ENCODE measurements at regions not wholly inside any gene's neighbourhood (a gene's known extent, or its start where the extent isn't known, plus 50 kb on each side); places are given as distances from the start of the nearest gene placed in this dataset.
"Not testable (repeated sequence)": the region's sequence is repeated elsewhere in the genome, so short reads cannot be mapped to it uniquely, and the experiment has no call there.

GRCh38 chr18:38695559-38696280, 1130.1 kb upstream of the CELF4 start:
- peak; percentile 78 for ATAC-seq
- no peak overlapping the region for H3K27ac Mint-ChIP-seq

GRCh38 chr18:38693104-38693503, 1127.5 kb upstream of the CELF4 start:
- no peak overlapping the region for H3K27ac Mint-ChIP-seq
- ATAC-seq (no peak), DNase-seq (ENCODE audit: low spot score in 2 of 2) (no peak)
- H3K36me3 Mint-ChIP-seq, result no peaks in the 10 kb centered on the region
- H3K4me3 Mint-ChIP-seq, result no peak overlapping the region
- no peaks in the 10 kb centered on the region for H3K4me1 Mint-ChIP-seq
- H3K9me3 Mint-ChIP-seq, result peaks cover 4% of the 10 kb centered on the region

More at GRCh38 chr18:38695559-38696280, 1130.1 kb upstream of the CELF4 start:
- Mint-ChIP-seq H3K36me3 (no peaks in the 10 kb centered on the region), H3K4me3 (no peak overlapping the region), H3K9me3 (peaks cover 7% of the 10 kb centered on the region), H3K4me1 (no peaks in the 10 kb centered on the region)
- DNase-seq (ENCODE audit: low spot score in 2 of 2), result no peak

- no peak for DNase-seq (ENCODE audit: low spot score in 2 of 2)
- H3K27ac Mint-ChIP-seq, result no peak overlapping the region
- peaks cover 4% of the 10 kb centered on the region for H3K9me3 Mint-ChIP-seq
- no peak for ATAC-seq
- H3K4me1 Mint-ChIP-seq, result no peaks in the 10 kb centered on the region
- H3K4me3 Mint-ChIP-seq, result no peak overlapping the region
- H3K36me3 Mint-ChIP-seq, result no peaks in the 10 kb centered on the region
Measured at GRCh38 chr18:38690626-38691025, 1125.0 kb upstream of the CELF4 start.

- H3K4me1 Mint-ChIP-seq, result no peaks in the 10 kb centered on the region
- peaks cover 4% of the 10 kb centered on the region for H3K9me3 Mint-ChIP-seq
- no peaks in the 10 kb centered on the region for H3K36me3 Mint-ChIP-seq
- H3K27ac Mint-ChIP-seq, result no peak overlapping the region
- ATAC-seq (no peak), DNase-seq (ENCODE audit: low spot score in 2 of 2) (no peak)
- no peak overlapping the region for H3K4me3 Mint-ChIP-seq
Measured at GRCh38 chr18:38688416-38688815, 1122.8 kb upstream of the CELF4 start.

- Mint-ChIP-seq H3K9me3 (peaks cover 6% of the 10 kb centered on the region), H3K4me1 (no peaks in the 10 kb centered on the region), H3K36me3 (no peaks in the 10 kb centered on the region), H3K27ac (no peak overlapping the region), H3K4me3 (no peak overlapping the region)
- DNase-seq (ENCODE audit: low spot score in 2 of 2) (no peak), ATAC-seq (no peak)
Measured at GRCh38 chr18:38670486-38670885, 1104.9 kb upstream of the CELF4 start.

- Mint-ChIP-seq H3K4me1 (no peaks in the 10 kb centered on the region), H3K27ac (no peak overlapping the region), H3K9me3 (peaks cover 7% of the 10 kb centered on the region), H3K36me3 (no peaks in the 10 kb centered on the region), H3K4me3 (no peak overlapping the region)
- ATAC-seq, result no peak
- no peak for DNase-seq (ENCODE audit: low spot score in 2 of 2)
Measured at GRCh38 chr18:38664929-38665328, 1099.3 kb upstream of the CELF4 start.

- Mint-ChIP-seq H3K4me1 (no peaks in the 10 kb centered on the region), H3K4me3 (no peak overlapping the region), H3K9me3 (peaks cover 7% of the 10 kb centered on the region), H3K36me3 (no peaks in the 10 kb centered on the region), H3K27ac (no peak overlapping the region)
- DNase-seq (ENCODE audit: low spot score in 2 of 2), result no peak
- ATAC-seq, result no peak
Measured at GRCh38 chr18:38663682-38664081, 1098.1 kb upstream of the CELF4 start.

GRCh38 chr18:38663270-38663669, 1097.7 kb upstream of the CELF4 start:
- no peak overlapping the region for H3K4me3 Mint-ChIP-seq
- no peak for ATAC-seq
- no peak overlapping the region for H3K27ac Mint-ChIP-seq
- no peaks in the 10 kb centered on the region for H3K36me3 Mint-ChIP-seq
- no peaks in the 10 kb centered on the region for H3K4me1 Mint-ChIP-seq
- H3K9me3 Mint-ChIP-seq, result peaks cover 7% of the 10 kb centered on the region
- no peak for DNase-seq (ENCODE audit: low spot score in 2 of 2)

- no peak overlapping the region for H3K4me3 Mint-ChIP-seq
- H3K27ac Mint-ChIP-seq, result no peak overlapping the region
- no peak for ATAC-seq
- no peak for DNase-seq (ENCODE audit: low spot score in 2 of 2)
- peaks cover 11% of the 10 kb centered on the region for H3K9me3 Mint-ChIP-seq
- H3K4me1 Mint-ChIP-seq, result no peaks in the 10 kb centered on the region
- H3K36me3 Mint-ChIP-seq, result no peaks in the 10 kb centered on the region
Measured at GRCh38 chr18:38654946-38655345, 1089.3 kb upstream of the CELF4 start.

- DNase-seq (ENCODE audit: low spot score in 2 of 2) (no peak), ATAC-seq (no peak)
- Mint-ChIP-seq H3K27ac (no peak overlapping the region), H3K36me3 (no peaks in the 10 kb centered on the region), H3K9me3 (peaks cover 11% of the 10 kb centered on the region), H3K4me1 (no peaks in the 10 kb centered on the region), H3K4me3 (no peak overlapping the region)
Measured at GRCh38 chr18:38651736-38652135, 1086.1 kb upstream of the CELF4 start.

GRCh38 chr18:38648179-38648578, 1082.6 kb upstream of the CELF4 start:
- ATAC-seq, result no peak
- no peak for DNase-seq (ENCODE audit: low spot score in 2 of 2)
- H3K4me3 Mint-ChIP-seq, result no peak overlapping the region
- H3K36me3 Mint-ChIP-seq, result no peaks in the 10 kb centered on the region
- H3K27ac Mint-ChIP-seq, result no peak overlapping the region
- no peaks in the 10 kb centered on the region for H3K4me1 Mint-ChIP-seq
- peaks cover 6% of the 10 kb centered on the region for H3K9me3 Mint-ChIP-seq

GRCh38 chr18:38646296-38646695, 1080.7 kb upstream of the CELF4 start:
- no peak overlapping the region for H3K4me3 Mint-ChIP-seq
- H3K27ac Mint-ChIP-seq, result no peak overlapping the region
- DNase-seq (ENCODE audit: low spot score in 2 of 2), result no peak
- H3K9me3 Mint-ChIP-seq, result no peaks in the 10 kb centered on the region
- no peaks in the 10 kb centered on the region for H3K36me3 Mint-ChIP-seq
- H3K4me1 Mint-ChIP-seq, result no peaks in the 10 kb centered on the region
- no peak for ATAC-seq

- no peak for DNase-seq (ENCODE audit: low spot score in 2 of 2)
- Mint-ChIP-seq H3K4me1 (no peaks in the 10 kb centered on the region), H3K4me3 (no peak overlapping the region), H3K27ac (no peak overlapping the region), H3K36me3 (no peaks in the 10 kb centered on the region), H3K9me3 (peaks cover 1% of the 10 kb centered on the region)
- peak; percentile 46 for ATAC-seq
Measured at GRCh38 chr18:38644875-38645641, 1079.5 kb upstream of the CELF4 start.

- no peak for DNase-seq (ENCODE audit: low spot score in 2 of 2)
- Mint-ChIP-seq H3K36me3 (no peaks in the 10 kb centered on the region), H3K27ac (no peak overlapping the region), H3K4me3 (no peak overlapping the region), H3K9me3 (peaks cover 12% of the 10 kb centered on the region), H3K4me1 (no peaks in the 10 kb centered on the region)
- ATAC-seq, result no peak
Measured at GRCh38 chr18:38642711-38643110, 1077.1 kb upstream of the CELF4 start.

- not testable (repeated sequence) for H3K27ac Mint-ChIP-seq; H3K4me3 Mint-ChIP-seq; H3K36me3 Mint-ChIP-seq; ATAC-seq; H3K4me1 Mint-ChIP-seq; DNase-seq (ENCODE audit: low spot score in 2 of 2)
- H3K9me3 Mint-ChIP-seq, result peaks cover 15% of the 10 kb centered on the region
Measured at GRCh38 chr18:38639700-38640099, 1074.1 kb upstream of the CELF4 start.

Measured in stimulated activated effector memory CD8-positive, alpha-beta T cell treated with anti-CD3 and anti-CD28 coated beads, Interleukin-12 subunit alpha, Interleukin-12 subunit beta, amount 100 ng/mL, for 72 hours (primary cell).